ENCODE measurements at regions not wholly inside any gene's neighbourhood (a gene's known extent, or its start where the extent isn't known, plus 50 kb on each side); places are given as distances from the start of the nearest gene placed in this dataset.
"Not testable (repeated sequence)": the region's sequence is repeated elsewhere in the genome, so short reads cannot be mapped to it uniquely, and the experiment has no call there.

- DNase-seq = no peak
- Mint-ChIP-seq H3K4me1 (no peaks in the 10 kb centered on the region), H3K27ac (no peak overlapping the region), H3K9me3 (peaks cover 0 to 13% (median 0%) of the 10 kb centered on the region in 9 donors), H3K27me3 (no peaks in the 10 kb centered on the region), H3K4me3 (no peak overlapping the region), H3K36me3 (no peaks in the 10 kb centered on the region)
- POLR2A ChIA-PET = interaction anchor here (0.6 kb wide), 1 partner anchor 38 kb away, joined by 5 read pairs; no protein-coding TSS in a partner anchor
- no peak for ATAC-seq
These were observed 498.9 kb downstream of the SLC6A15 start for GRCh38 chr12:84413656-84414055.

GRCh38 chr12:84412226-84412625 is 500.4 kb downstream of the SLC6A15 start:
- POLR2A ChIA-PET = no interaction called here
- no peaks in the 10 kb centered on the region for H3K4me1 Mint-ChIP-seq
- H3K36me3 Mint-ChIP-seq = no peaks in the 10 kb centered on the region
- H3K9me3 Mint-ChIP-seq = peaks cover 0 to 13% (median 0%) of the 10 kb centered on the region in 9 donors
- no peak for DNase-seq
- H3K27ac Mint-ChIP-seq = no peak overlapping the region
- H3K4me3 Mint-ChIP-seq = no peak overlapping the region
- H3K27me3 Mint-ChIP-seq = no peaks in the 10 kb centered on the region
- no peak for ATAC-seq

- Mint-ChIP-seq H3K27me3 (no peaks in the 10 kb centered on the region), H3K9me3 (peaks cover 0 to 13% (median 0%) of the 10 kb centered on the region in 9 donors), H3K4me3 (no peak overlapping the region), H3K4me1 (no peaks in the 10 kb centered on the region), H3K27ac (no peak overlapping the region), H3K36me3 (no peaks in the 10 kb centered on the region)
- DNase-seq (no peak), ATAC-seq (no peak)
- POLR2A ChIA-PET = no interaction called here
These were observed 501.6 kb downstream of the SLC6A15 start for GRCh38 chr12:84411031-84411430.

GRCh38 chr12:84408936-84409335 is 503.7 kb downstream of the SLC6A15 start:
- DNase-seq (no peak), ATAC-seq (no peak)
- no peak overlapping the region for H3K27ac Mint-ChIP-seq
- POLR2A ChIA-PET = no interaction called here
- H3K4me1 Mint-ChIP-seq = no peaks in the 10 kb centered on the region
- peaks cover 0 to 13% (median 2%) of the 10 kb centered on the region in 9 donors for H3K9me3 Mint-ChIP-seq
- H3K4me3 Mint-ChIP-seq = no peak overlapping the region
- H3K36me3 Mint-ChIP-seq = no peaks in the 10 kb centered on the region
- no peaks in the 10 kb centered on the region for H3K27me3 Mint-ChIP-seq

- H3K4me3 Mint-ChIP-seq, H3K36me3 Mint-ChIP-seq, H3K4me1 Mint-ChIP-seq, ATAC-seq, DNase-seq, H3K27me3 Mint-ChIP-seq, H3K27ac Mint-ChIP-seq, POLR2A ChIA-PET, H3K9me3 Mint-ChIP-seq: not testable (repeated sequence)
These were observed 505.9 kb downstream of the SLC6A15 start for GRCh38 chr12:84406720-84407119.

GRCh38 chr12:84397846-84398245 is 514.8 kb downstream of the SLC6A15 start:
- ATAC-seq (no peak), DNase-seq (no peak)
- Mint-ChIP-seq H3K4me3 (no peak overlapping the region), H3K36me3 (peaks cover 0 to 8% (median 0%) of the 10 kb centered on the region in 3 donors), H3K27me3 (peaks cover 0 to 5% (median 0%) of the 10 kb centered on the region in 5 donors), H3K27ac (no peak overlapping the region), H3K4me1 (no peaks in the 10 kb centered on the region), H3K9me3 (peaks cover 0 to 11% (median 0%) of the 10 kb centered on the region in 9 donors)
- POLR2A ChIA-PET = no interaction called here

GRCh38 chr12:84397263-84397662 is 515.3 kb downstream of the SLC6A15 start:
- H3K9me3 Mint-ChIP-seq = peaks cover 0 to 9% (median under 1%) of the 10 kb centered on the region in 9 donors
- H3K27me3 Mint-ChIP-seq = peaks cover 0 to 5% (median 0%) of the 10 kb centered on the region in 5 donors
- no peaks in the 10 kb centered on the region for H3K4me1 Mint-ChIP-seq
- H3K36me3 Mint-ChIP-seq = peaks cover 0 to 8% (median 0%) of the 10 kb centered on the region in 3 donors
- H3K4me3 Mint-ChIP-seq = no peak overlapping the region
- POLR2A ChIA-PET = no interaction called here
- no peak for ATAC-seq
- no peak for DNase-seq
- no peak overlapping the region for H3K27ac Mint-ChIP-seq

- H3K27me3 Mint-ChIP-seq, H3K27ac Mint-ChIP-seq, ATAC-seq, POLR2A ChIA-PET, H3K4me3 Mint-ChIP-seq, DNase-seq, H3K4me1 Mint-ChIP-seq, H3K36me3 Mint-ChIP-seq: not testable (repeated sequence)
- peaks cover 1 to 16% (median 10%) of the 10 kb centered on the region in 9 donors for H3K9me3 Mint-ChIP-seq
These were observed 521.4 kb downstream of the SLC6A15 start for GRCh38 chr12:84391176-84391575.

GRCh38 chr12:84384384-84384783 is 528.2 kb downstream of the SLC6A15 start:
- no peak overlapping the region for H3K4me3 Mint-ChIP-seq
- peaks cover 4 to 34% (median 13%) of the 10 kb centered on the region in 9 donors for H3K9me3 Mint-ChIP-seq
- no peaks in the 10 kb centered on the region for H3K4me1 Mint-ChIP-seq
- DNase-seq (no peak), ATAC-seq (no peak)
- H3K27me3 Mint-ChIP-seq = no peaks in the 10 kb centered on the region
- POLR2A ChIA-PET = no interaction called here
- no peaks in the 10 kb centered on the region for H3K36me3 Mint-ChIP-seq
- no peak overlapping the region for H3K27ac Mint-ChIP-seq

GRCh38 chr12:84382486-84382885 is 530.1 kb downstream of the SLC6A15 start:
- H3K9me3 Mint-ChIP-seq = peaks cover 0 to 34% (median 9%) of the 10 kb centered on the region in 9 donors
- ATAC-seq, H3K27me3 Mint-ChIP-seq, H3K4me1 Mint-ChIP-seq, DNase-seq, POLR2A ChIA-PET, H3K36me3 Mint-ChIP-seq, H3K4me3 Mint-ChIP-seq, H3K27ac Mint-ChIP-seq: not testable (repeated sequence)

- H3K9me3 Mint-ChIP-seq = peaks cover 0 to 4% (median under 1%) of the 10 kb centered on the region in 9 donors
- H3K36me3 Mint-ChIP-seq = no peaks in the 10 kb centered on the region
- POLR2A ChIA-PET = no interaction called here
- H3K4me1 Mint-ChIP-seq = no peaks in the 10 kb centered on the region
- H3K27me3 Mint-ChIP-seq = no peaks in the 10 kb centered on the region
- no peak overlapping the region for H3K27ac Mint-ChIP-seq
- DNase-seq = no peak
- H3K4me3 Mint-ChIP-seq = no peak overlapping the region
- no peak for ATAC-seq
These were observed 536.3 kb downstream of the SLC6A15 start for GRCh38 chr12:84376320-84376719.

GRCh38 chr12:84375449-84376170 is 537.0 kb downstream of the SLC6A15 start:
- Mint-ChIP-seq H3K4me3 (no peak overlapping the region), H3K9me3 (peaks cover 0 to 4% (median 0%) of the 10 kb centered on the region in 9 donors), H3K36me3 (no peaks in the 10 kb centered on the region), H3K4me1 (no peaks in the 10 kb centered on the region), H3K27ac (no peak overlapping the region), H3K27me3 (no peaks in the 10 kb centered on the region)
- POLR2A ChIA-PET = no interaction called here
- DNase-seq (no peak), ATAC-seq (no peak)

GRCh38 chr12:84362552-84362897 is 550.1 kb downstream of the SLC6A15 start:
- H3K27me3 Mint-ChIP-seq = no peaks in the 10 kb centered on the region
- H3K4me3 Mint-ChIP-seq = no peak overlapping the region
- no peak overlapping the region for H3K27ac Mint-ChIP-seq
- no peaks in the 10 kb centered on the region for H3K4me1 Mint-ChIP-seq
- H3K9me3 Mint-ChIP-seq = peaks cover 0 to 6% (median 1%) of the 10 kb centered on the region in 9 donors
- no peak for ATAC-seq
- DNase-seq = no peak
- no peaks in the 10 kb centered on the region for H3K36me3 Mint-ChIP-seq
- POLR2A ChIA-PET = no interaction called here
